ENCODE measurements at regions not wholly inside any gene's neighbourhood (a gene's known extent, or its start where the extent isn't known, plus 50 kb on each side); places are given as distances from the start of the nearest gene placed in this dataset.

DNA sequence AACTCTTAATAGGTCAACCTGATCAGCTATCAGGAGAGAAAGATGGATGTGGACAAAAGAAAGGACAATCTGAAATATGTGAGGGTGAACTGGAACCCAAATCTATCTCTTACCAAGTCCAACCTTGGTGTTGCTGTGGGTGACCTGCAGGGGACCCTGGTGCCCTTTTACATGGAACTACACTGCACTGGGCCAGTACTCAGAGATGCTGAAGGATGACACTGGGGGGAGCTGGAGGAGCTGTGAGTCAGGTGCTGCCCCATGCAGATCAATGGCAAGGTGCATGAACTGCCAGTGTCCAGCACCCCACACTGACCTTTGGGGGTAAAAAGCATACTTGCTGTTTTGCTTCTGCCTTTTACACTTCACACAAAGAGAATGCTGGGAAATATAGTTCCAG, 55.6 kb upstream of the TBC1D5 start:
- no peak for ATAC-seq (ENCODE audit: low FRiP score)
- no peak for DNase-seq (ENCODE audit: low spot score)
- TF ChIP-seq CTCF (IDR thresholded peaks at IDR 0.05), result no peak

GRCh38 chr3:17795711-17796110, 53.3 kb upstream of the TBC1D5 start:
- DNase-seq (ENCODE audit: low spot score), result no peak
- ATAC-seq (ENCODE audit: low FRiP score), result no peak
- no peak for TF ChIP-seq CTCF (IDR thresholded peaks at IDR 0.05)

DNA sequence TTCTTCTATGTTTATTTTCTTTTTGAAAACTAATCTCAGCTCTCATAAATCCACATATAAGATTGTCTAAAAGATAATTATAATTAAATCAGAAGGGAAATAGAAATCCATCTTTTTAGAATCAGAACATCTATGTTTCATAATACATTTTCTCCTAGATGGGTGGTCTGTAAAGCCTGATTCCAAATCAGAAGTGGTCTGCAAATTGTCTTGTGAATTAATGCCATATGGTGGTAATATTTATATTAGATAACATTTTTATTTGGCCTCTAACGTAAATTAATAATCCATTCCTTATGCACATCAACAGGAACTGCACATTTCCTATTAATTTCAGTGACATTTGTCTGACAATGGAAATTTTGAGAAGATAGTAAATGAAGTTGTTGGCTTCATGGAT, 52.8 kb upstream of the TBC1D5 start:
- no peak for DNase-seq (ENCODE audit: low spot score)
- ATAC-seq (ENCODE audit: low FRiP score), result no peak
- no peak for TF ChIP-seq CTCF (IDR thresholded peaks at IDR 0.05)

GRCh38 chr3:17793542-17794195, 51.2 kb upstream of the TBC1D5 start:
- DNase-seq (ENCODE audit: low spot score), result no peak
- no peak for TF ChIP-seq CTCF (IDR thresholded peaks at IDR 0.05)
- ATAC-seq (ENCODE audit: low FRiP score), result no peak
